ENCODE measurements at regions not wholly inside any gene's neighbourhood (a gene's known extent, or its start where the extent isn't known, plus 50 kb on each side); places are given as distances from the start of the nearest gene placed in this dataset.

DNA sequence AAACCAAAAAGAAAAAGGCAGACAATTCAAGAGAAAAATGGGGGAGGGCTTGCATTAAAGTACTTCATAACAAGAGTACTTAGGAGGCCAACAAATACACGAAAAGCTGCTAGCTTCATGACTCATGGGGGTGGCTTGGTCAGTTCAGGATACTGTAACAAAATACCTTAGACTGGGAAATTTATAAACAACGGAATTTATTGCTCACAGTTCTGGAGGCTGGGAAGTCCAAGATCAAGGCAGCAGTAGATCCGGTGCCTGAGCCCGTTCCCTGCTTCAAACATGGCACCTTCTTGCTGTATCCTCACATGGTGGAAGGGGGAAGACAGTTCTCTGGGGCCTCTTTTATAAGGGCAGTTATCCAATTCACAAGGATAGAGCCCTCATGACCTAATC lies 111.4 kb downstream of the C9orf50 start:
- TF ChIP-seq, protein P1, sequence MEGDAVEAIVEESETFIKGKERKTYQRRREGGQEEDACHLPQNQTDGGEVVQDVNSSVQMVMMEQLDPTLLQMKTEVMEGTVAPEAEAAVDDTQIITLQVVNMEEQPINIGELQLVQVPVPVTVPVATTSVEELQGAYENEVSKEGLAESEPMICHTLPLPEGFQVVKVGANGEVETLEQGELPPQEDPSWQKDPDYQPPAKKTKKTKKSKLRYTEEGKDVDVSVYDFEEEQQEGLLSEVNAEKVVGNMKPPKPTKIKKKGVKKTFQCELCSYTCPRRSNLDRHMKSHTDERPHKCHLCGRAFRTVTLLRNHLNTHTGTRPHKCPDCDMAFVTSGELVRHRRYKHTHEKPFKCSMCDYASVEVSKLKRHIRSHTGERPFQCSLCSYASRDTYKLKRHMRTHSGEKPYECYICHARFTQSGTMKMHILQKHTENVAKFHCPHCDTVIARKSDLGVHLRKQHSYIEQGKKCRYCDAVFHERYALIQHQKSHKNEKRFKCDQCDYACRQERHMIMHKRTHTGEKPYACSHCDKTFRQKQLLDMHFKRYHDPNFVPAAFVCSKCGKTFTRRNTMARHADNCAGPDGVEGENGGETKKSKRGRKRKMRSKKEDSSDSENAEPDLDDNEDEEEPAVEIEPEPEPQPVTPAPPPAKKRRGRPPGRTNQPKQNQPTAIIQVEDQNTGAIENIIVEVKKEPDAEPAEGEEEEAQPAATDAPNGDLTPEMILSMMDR (IDR thresholded peaks at IDR 0.05; ENCODE audit: unreplicated experiment), result no peak
- Mint-ChIP-seq H3K27me3 (ENCODE audit: insufficient read depth, unreplicated experiment) (no peaks in the 10 kb centered on the region), H3K9me3 (ENCODE audit: unreplicated experiment) (peaks cover 14% of the 10 kb centered on the region), H3K36me3 (ENCODE audit: insufficient read depth, unreplicated experiment) (peaks cover 12% of the 10 kb centered on the region), H3K4me3 (ENCODE audit: unreplicated experiment) (no peak overlapping the region), H3K27ac (ENCODE audit: low read depth, unreplicated experiment) (no peak overlapping the region), H3K4me1 (ENCODE audit: insufficient read depth, unreplicated experiment) (peaks cover 4% of the 10 kb centered on the region)
- intact Hi-C loops (cut with micrococcal nuclease), result no loop called here
- peak; percentile 63 for DNase-seq (ENCODE audit: unreplicated experiment)
- ChIA-PET POLR2A (interaction anchor here (0.6 to 0.8 kb wide), 3 partner anchors 13 to 83 kb away, joined by 3 to 4 read pairs (median 4); no protein-coding TSS in a partner anchor), CTCF (no interaction called here)
- BruUV-seq (replicated peaks), result no TSS peak

DNA sequence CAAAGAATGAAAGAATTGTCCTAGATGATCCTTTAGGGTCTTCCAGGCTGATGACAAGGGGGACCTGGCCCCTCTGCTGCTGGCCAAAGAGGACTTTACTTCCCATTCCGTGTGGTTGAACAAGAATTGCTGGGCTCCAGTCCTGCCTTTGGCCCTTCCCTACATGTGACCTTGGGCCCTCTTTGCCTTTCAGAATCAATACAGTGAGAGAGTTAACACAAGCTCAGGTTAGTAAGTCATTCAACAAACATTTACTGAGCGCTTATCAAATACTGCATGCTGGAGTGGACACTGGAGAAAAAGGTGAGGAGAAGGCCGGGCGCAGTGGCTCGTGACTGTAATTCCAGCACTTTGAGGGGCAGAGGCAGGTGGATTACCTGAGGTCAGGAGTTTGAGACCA lies 113.1 kb downstream of the C9orf50 start:
- no peak for DNase-seq (ENCODE audit: unreplicated experiment)
- ChIA-PET POLR2A (interaction anchor here (0.7 to 1.5 kb wide), 2 partner anchors 12 to 299 kb away, joined by 3 to 6 read pairs; no protein-coding TSS in a partner anchor), CTCF (interaction anchor here (0.6 kb wide), 2 partner anchors 367 to 392 kb away, joined by 3 to 4 read pairs; no protein-coding TSS in a partner anchor)
- no peaks in the 10 kb centered on the region for H3K27me3 Mint-ChIP-seq (ENCODE audit: insufficient read depth, unreplicated experiment)
- peaks cover 6% of the 10 kb centered on the region for H3K4me1 Mint-ChIP-seq (ENCODE audit: insufficient read depth, unreplicated experiment)
- no peak overlapping the region for H3K4me3 Mint-ChIP-seq (ENCODE audit: unreplicated experiment)
- H3K9me3 Mint-ChIP-seq (ENCODE audit: unreplicated experiment), result peaks cover 4% of the 10 kb centered on the region
- no peak overlapping the region for H3K27ac Mint-ChIP-seq (ENCODE audit: low read depth, unreplicated experiment)
- H3K36me3 Mint-ChIP-seq (ENCODE audit: insufficient read depth, unreplicated experiment), result peaks cover 18% of the 10 kb centered on the region
- TF ChIP-seq, protein P1 (IDR thresholded peaks at IDR 0.05; ENCODE audit: unreplicated experiment), result no peak
- no TSS peak for BruUV-seq (replicated peaks)
- intact Hi-C loops (cut with micrococcal nuclease), result no loop called here

DNA sequence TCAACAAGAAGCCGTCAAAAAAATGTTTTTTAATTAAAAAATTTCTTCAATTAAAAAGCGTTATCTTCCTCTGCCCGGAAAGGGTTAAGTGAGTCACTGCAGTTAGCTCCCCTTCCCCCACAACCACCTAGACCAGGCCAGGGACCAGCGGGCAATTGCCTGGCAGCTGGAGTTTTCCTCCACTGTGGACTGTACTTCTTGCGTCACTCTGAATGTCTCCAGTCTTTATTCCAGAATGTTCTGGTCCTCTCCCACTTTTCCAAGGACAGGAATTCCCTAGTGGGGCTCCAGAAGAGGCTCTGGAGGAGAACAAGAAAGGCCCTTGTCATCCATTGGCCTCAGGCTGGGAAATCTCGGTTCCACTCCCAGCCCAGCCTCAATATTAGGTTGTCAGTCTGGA lies 114.0 kb downstream of the C9orf50 start:
- ChIA-PET POLR2A (interaction anchor here (0.8 to 1.5 kb wide), 2 partner anchors 11 to 46 kb away, joined by 3 to 6 read pairs; no protein-coding TSS in a partner anchor), CTCF (no interaction called here)
- H3K36me3 Mint-ChIP-seq (ENCODE audit: insufficient read depth, unreplicated experiment), result peaks cover 27% of the 10 kb centered on the region
- H3K9me3 Mint-ChIP-seq (ENCODE audit: unreplicated experiment), result peaks cover 4% of the 10 kb centered on the region
- peak; percentile 67 for DNase-seq (ENCODE audit: unreplicated experiment)
- H3K27me3 Mint-ChIP-seq (ENCODE audit: insufficient read depth, unreplicated experiment), result no peaks in the 10 kb centered on the region
- no TSS peak for BruUV-seq (replicated peaks)
- intact Hi-C loops (cut with micrococcal nuclease), result no loop called here
- H3K27ac Mint-ChIP-seq (ENCODE audit: low read depth, unreplicated experiment), result no peak overlapping the region
- H3K4me3 Mint-ChIP-seq (ENCODE audit: unreplicated experiment), result no peak overlapping the region
- TF ChIP-seq, protein P1 (IDR thresholded peaks at IDR 0.05; ENCODE audit: unreplicated experiment), result no peak
- H3K4me1 Mint-ChIP-seq (ENCODE audit: insufficient read depth, unreplicated experiment), result peaks cover 6% of the 10 kb centered on the region

DNA sequence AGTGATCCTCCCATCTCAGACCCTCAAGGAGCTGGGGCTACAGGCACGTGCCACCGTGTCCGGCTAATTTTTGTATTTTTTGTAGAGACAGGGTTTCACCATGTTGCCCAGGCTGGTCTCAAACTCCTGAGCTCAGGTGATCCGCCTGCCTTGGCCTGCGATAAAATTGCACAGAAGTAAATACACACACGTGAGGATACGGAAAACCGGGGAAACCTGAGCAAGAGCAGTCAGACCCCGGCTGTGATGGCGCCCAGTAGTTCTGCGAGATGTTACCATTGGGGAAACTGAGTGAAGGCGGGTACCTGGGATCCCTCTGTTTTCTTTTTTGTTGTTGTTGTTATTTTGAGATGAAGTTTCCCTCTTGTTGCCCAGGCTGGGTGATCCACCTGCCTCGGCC lies 114.9 kb downstream of the C9orf50 start:
- no peaks in the 10 kb centered on the region for H3K27me3 Mint-ChIP-seq (ENCODE audit: insufficient read depth, unreplicated experiment)
- no peak overlapping the region for H3K27ac Mint-ChIP-seq (ENCODE audit: low read depth, unreplicated experiment)
- TF ChIP-seq, protein P1 (IDR thresholded peaks at IDR 0.05; ENCODE audit: unreplicated experiment), result no peak
- peaks cover 35% of the 10 kb centered on the region for H3K36me3 Mint-ChIP-seq (ENCODE audit: insufficient read depth, unreplicated experiment)
- H3K4me1 Mint-ChIP-seq (ENCODE audit: insufficient read depth, unreplicated experiment), result peaks cover 6% of the 10 kb centered on the region
- BruUV-seq (replicated peaks), result no TSS peak
- no peak overlapping the region for H3K4me3 Mint-ChIP-seq (ENCODE audit: unreplicated experiment)
- CTCF ChIA-PET, result no interaction called here
- DNase-seq (ENCODE audit: unreplicated experiment), result no peak
- H3K9me3 Mint-ChIP-seq (ENCODE audit: unreplicated experiment), result peaks cover 4% of the 10 kb centered on the region
- intact Hi-C loops (cut with micrococcal nuclease), result no loop called here
- POLR2A ChIA-PET, result interaction anchor here (0.8 to 1.1 kb wide), 3 partner anchors 10 to 42 kb away, joined by 3 read pairs; no protein-coding TSS in a partner anchor

All from MCF 10A (cell line).